Ectodermal cell (in vitro differentiated cells): ENCODE measurements at regions not wholly inside any gene's neighbourhood (a gene's known extent, or its start where the extent isn't known, plus 50 kb on each side); places are given as distances from the start of the nearest gene placed in this dataset.
"Not testable (repeated sequence)": the region's sequence is repeated elsewhere in the genome, so short reads cannot be mapped to it uniquely, and the experiment has no call there.

Experiments
- H3K27ac ChIP-seq: 2 replicates; pipeline ENCODE4 v1.7.0; 2013; ENCODE audit warnings: mild to moderate bottlenecking, low read depth, low read length; ENCODE audit not compliant: insufficient read depth, poor library complexity, severe bottlenecking
- H3K27me3 ChIP-seq: 2 replicates; pipeline ENCODE4 v1.7.0; 2013; ENCODE audit warnings: mild to moderate bottlenecking, low read length; ENCODE audit not compliant: insufficient read depth, control insufficient read depth, poor library complexity, severe bottlenecking
- H3K36me3 ChIP-seq: one replicate; pipeline ENCODE4 v1.7.0; 2013; ENCODE audit warnings: low read length; ENCODE audit not compliant: control insufficient read depth, insufficient read depth
- H3K4me1 ChIP-seq: one replicate; pipeline ENCODE4 v1.7.0; 2013; ENCODE audit warnings: low read length; ENCODE audit not compliant: control insufficient read depth, insufficient read depth
- H3K4me3 ChIP-seq: 2 replicates; pipeline ENCODE4 v1.7.0; 2013; ENCODE audit warnings: low read depth, low read length, control low read depth; ENCODE audit not compliant: insufficient read depth
- H3K9me3 ChIP-seq: 2 replicates; pipeline ENCODE4 v1.7.0; 2013; ENCODE audit warnings: mild to moderate bottlenecking, low read length, moderate library complexity; ENCODE audit not compliant: control insufficient read depth
- WGBS, 2 experiments: methylation state at CpG; one replicate each; pipeline ENCODE4 v1.1.7; 2013; ENCODE audit warnings: missing lambda C conversion rate in 2 of 2; 5-methylcytosine and 5-hydroxymethylcytosine counted together

DNA sequence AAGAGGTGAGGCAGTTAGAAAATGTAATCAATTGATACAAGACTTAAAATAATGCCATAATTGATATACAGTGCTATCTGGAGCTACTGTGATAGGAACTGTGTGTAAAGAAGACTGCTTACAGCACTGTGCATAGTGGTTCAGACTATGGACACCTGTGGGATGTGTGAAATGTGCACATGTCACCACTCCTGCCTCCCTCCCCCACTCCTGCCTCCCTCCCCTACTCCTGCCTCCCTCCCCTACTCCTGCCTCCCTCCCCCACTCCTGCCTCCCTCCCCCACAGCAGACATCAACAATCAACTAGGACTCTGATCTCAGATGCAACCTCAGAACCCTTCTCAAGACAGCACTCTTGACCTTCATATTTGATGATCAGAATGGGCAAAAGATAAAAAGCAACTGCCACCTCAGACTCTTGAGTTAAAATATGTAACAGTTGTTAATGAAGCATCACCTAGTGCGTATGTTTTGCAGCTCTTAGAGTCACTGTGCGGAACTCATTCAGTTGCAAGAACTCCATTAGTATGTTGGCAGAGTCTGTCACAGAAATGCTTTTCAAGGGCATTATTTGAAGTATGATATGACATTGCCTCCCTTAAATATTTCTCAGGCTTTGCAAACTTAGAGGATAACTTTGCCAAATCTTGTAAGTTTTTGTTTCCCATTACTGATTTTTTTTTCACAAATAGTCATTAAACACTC lies 255.2 kb upstream of the DDHD1 start:
- 98 to 99% methylated on average over 2 of the region's 2 CpGs for WGBS, 2 experiments

DNA sequence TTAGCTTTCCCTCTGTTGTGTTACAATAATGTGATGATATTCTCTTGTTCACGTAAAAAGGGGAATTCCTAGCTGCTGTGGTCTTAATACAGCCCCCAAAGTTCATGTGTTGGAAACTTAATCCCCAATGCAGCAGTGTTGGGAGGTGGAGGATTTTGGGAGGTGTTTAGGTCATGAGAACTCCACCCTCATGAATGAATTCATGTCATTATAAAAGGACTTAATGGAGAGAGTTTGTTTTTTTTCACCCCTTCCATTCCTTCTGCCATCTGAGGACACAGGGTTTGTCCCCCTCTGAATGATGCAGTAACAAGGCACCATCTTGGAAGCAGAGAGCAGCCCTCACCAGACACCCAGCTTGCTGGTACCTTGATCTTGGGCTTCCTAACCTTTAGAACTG lies 253.4 kb upstream of the DDHD1 start:
- Histone ChIP-seq H3K4me1 (no peaks in the 10 kb centered on the region), H3K27me3 (no peaks in the 10 kb centered on the region), H3K9me3 (no peaks in the 10 kb centered on the region), H3K4me3 (no peak overlapping the region), H3K36me3 (no peaks in the 10 kb centered on the region), H3K27ac (no peak overlapping the region)
- 93 to 96% methylated on average over 1 of the region's 1 CpG for WGBS, 2 experiments

More for the DNA sequence above, 255.2 kb upstream of the DDHD1 start:
- Histone ChIP-seq H3K4me1 (no peaks in the 10 kb centered on the region), H3K4me3 (no peak overlapping the region), H3K36me3 (no peaks in the 10 kb centered on the region), H3K9me3 (no peaks in the 10 kb centered on the region), H3K27me3 (no peaks in the 10 kb centered on the region), H3K27ac (no peak overlapping the region)

DNA sequence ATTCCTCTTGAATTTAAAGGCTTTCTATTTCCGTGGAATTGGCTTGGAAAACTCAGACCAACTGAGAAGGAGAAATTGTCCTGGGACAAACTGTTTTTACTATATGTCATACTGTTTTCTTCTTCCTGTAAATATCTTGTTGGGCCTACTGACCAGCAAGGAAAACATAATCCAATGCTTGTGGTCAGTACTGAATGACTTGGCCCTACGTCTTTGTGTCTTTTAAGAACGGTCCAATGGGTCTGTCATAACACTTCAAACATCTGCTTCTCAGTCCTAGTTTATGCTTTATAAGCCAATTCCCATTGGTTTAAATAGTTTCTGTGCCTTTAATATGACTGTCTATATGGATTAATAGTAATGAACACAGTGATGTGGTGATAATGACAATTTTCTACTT lies 248.5 kb upstream of the DDHD1 start:
- H3K9me3 ChIP-seq: no peaks in the 10 kb centered on the region
- H3K4me1 ChIP-seq: no peaks in the 10 kb centered on the region
- H3K27ac ChIP-seq: no peak overlapping the region
- no peaks in the 10 kb centered on the region for H3K27me3 ChIP-seq
- H3K4me3 ChIP-seq: no peak overlapping the region
- WGBS, 2 experiments: 64 to 94% methylated on average over 2 to 3 of the region's 3 CpGs
- H3K36me3 ChIP-seq: no peaks in the 10 kb centered on the region

DNA sequence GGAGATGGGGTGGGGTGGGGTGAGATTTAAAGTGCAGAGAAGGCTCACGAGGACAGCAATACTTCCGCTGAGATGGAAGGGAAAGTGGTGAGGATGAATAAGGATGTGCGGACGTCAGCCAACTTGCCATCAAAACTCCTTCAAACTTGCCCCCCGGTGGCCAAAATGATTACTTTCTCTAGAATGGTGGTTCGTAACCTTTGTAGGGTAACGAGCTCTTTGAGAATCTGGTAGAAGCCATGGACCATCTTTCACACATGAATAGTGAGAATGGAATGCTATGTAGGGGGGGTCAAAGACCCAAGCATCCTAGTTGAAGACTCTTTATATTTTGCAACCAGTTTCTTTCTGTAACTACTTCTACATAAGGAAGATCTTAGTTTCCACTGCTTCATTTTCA lies 245.9 kb upstream of the DDHD1 start:
- Histone ChIP-seq H3K4me1 (no peaks in the 10 kb centered on the region), H3K27ac (no peak overlapping the region), H3K9me3 (no peaks in the 10 kb centered on the region), H3K4me3 (no peak overlapping the region), H3K27me3 (no peaks in the 10 kb centered on the region), H3K36me3 (no peaks in the 10 kb centered on the region)
- WGBS, 2 experiments: 65 to 69% methylated on average over 7 of the region's 7 CpGs

- Histone ChIP-seq H3K4me1 (no peaks in the 10 kb centered on the region), H3K9me3 (no peaks in the 10 kb centered on the region), H3K4me3 (no peak overlapping the region), H3K27me3 (no peaks in the 10 kb centered on the region), H3K36me3 (no peaks in the 10 kb centered on the region), H3K27ac (no peak overlapping the region)
- WGBS, 2 experiments: 95 to 97% methylated on average over 1 of the region's 2 CpGs
These were observed 245.5 kb upstream of the DDHD1 start for GRCh38 chr14:53398616-53399015.

DNA sequence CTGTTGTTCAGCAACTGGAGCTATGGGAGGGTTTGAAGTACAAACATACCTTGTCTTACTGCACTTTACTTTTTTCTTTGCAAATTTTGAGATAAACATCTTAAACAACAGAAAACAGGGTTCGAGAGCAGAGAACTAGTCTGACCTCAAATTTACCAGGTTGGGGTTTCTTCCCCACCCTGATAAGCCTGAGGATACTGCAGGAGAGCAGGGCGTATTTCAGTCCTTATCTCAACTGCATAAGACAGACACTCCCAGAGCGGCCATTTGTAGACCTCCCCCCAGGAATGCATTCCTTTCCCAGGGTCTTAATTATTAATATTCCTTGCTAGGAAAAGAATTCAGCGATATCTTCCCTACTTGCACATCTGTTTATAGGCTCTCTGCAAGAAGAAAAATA lies 242.1 kb upstream of the DDHD1 start:
- not testable (repeated sequence) for H3K36me3 ChIP-seq, H3K27me3 ChIP-seq, H3K27ac ChIP-seq, H3K4me1 ChIP-seq, H3K9me3 ChIP-seq, H3K4me3 ChIP-seq
- 93 to 95% methylated on average over 3 to 4 of the region's 4 CpGs for WGBS, 2 experiments

- 91 to 94% methylated on average over 4 of the region's 4 CpGs for WGBS, 2 experiments
- H3K4me3 ChIP-seq: no peak overlapping the region
- H3K36me3 ChIP-seq: no peaks in the 10 kb centered on the region
- H3K27me3 ChIP-seq: no peaks in the 10 kb centered on the region
- H3K4me1 ChIP-seq: no peaks in the 10 kb centered on the region
- no peaks in the 10 kb centered on the region for H3K9me3 ChIP-seq
- H3K27ac ChIP-seq: no peak overlapping the region
These were observed 238.6 kb upstream of the DDHD1 start for GRCh38 chr14:53391631-53392285.

DNA sequence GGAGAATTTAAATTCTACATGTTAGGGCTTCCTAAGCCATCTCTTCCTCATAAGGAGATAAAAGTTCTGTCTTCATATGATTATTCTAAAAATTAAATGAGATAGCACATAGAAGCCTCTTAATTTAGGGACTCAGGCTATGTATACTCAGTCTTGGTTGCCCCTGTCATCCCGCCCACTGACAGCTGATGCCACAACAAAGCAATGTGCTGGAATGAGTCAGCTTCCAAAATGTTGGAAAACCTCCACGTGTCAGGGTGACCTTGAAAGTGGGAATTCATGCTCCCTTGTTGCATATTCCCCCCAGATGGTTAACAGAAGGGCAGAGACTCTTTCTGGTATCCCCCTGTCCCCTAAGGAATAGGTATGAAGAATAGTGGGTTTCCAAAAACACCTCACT lies 238.0 kb upstream of the DDHD1 start:
- Histone ChIP-seq H3K4me3 (no peak overlapping the region), H3K9me3 (no peaks in the 10 kb centered on the region), H3K27me3 (no peaks in the 10 kb centered on the region), H3K36me3 (no peaks in the 10 kb centered on the region), H3K4me1 (no peaks in the 10 kb centered on the region), H3K27ac (no peak overlapping the region)
- WGBS, 2 experiments: 79 to 85% methylated on average over 2 of the region's 2 CpGs

DNA sequence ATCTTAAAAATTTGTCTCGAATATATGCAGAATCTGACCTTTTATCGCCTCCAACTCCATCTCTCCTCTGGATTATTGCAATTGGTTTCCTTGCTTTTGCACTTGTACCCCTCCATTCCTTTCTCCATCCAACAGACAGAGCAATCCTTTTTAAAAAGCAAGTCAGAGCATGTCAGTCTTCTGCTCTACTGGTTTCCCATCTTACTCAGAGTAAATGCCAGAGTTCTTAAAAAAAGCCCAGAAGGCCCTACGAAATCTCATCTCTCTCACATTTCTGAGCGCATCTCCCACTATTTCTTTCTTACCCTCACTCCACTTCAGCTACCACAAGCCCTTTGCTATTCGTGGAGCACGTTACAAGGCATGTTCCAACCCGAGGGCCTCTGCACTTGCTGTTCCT lies 236.9 kb upstream of the DDHD1 start:
- WGBS, 2 experiments: 92 to 93% methylated on average over 7 of the region's 7 CpGs
- Histone ChIP-seq H3K27me3 (no peaks in the 10 kb centered on the region), H3K4me1 (no peaks in the 10 kb centered on the region), H3K4me3 (no peak overlapping the region), H3K9me3 (no peaks in the 10 kb centered on the region), H3K36me3 (no peaks in the 10 kb centered on the region), H3K27ac (no peak overlapping the region)

GRCh38 chr14:53389202-53389601 lies 236.1 kb upstream of the DDHD1 start:
- 93 to 100% methylated on average over 1 of the region's 1 CpG for WGBS, 2 experiments

More at GRCh38 chr14:53389202-53389601, 236.1 kb upstream of the DDHD1 start:
- Histone ChIP-seq H3K36me3 (no peaks in the 10 kb centered on the region), H3K9me3 (no peaks in the 10 kb centered on the region), H3K4me1 (no peaks in the 10 kb centered on the region), H3K27me3 (no peaks in the 10 kb centered on the region), H3K27ac (no peak overlapping the region), H3K4me3 (no peak overlapping the region)
